ENCODE measurements at regions not wholly inside any gene's neighbourhood (a gene's known extent, or its start where the extent isn't known, plus 50 kb on each side); places are given as distances from the start of the nearest gene placed in this dataset.

- no peak for DNase-seq
Measured at GRCh38 chr18:38466426-38466825, 900.8 kb upstream of the CELF4 start.

GRCh38 chr18:38464024-38464423, 898.4 kb upstream of the CELF4 start:
- DNase-seq: no peak

- no peak for DNase-seq
Measured at GRCh38 chr18:38460657-38461056, 895.1 kb upstream of the CELF4 start.

DNA sequence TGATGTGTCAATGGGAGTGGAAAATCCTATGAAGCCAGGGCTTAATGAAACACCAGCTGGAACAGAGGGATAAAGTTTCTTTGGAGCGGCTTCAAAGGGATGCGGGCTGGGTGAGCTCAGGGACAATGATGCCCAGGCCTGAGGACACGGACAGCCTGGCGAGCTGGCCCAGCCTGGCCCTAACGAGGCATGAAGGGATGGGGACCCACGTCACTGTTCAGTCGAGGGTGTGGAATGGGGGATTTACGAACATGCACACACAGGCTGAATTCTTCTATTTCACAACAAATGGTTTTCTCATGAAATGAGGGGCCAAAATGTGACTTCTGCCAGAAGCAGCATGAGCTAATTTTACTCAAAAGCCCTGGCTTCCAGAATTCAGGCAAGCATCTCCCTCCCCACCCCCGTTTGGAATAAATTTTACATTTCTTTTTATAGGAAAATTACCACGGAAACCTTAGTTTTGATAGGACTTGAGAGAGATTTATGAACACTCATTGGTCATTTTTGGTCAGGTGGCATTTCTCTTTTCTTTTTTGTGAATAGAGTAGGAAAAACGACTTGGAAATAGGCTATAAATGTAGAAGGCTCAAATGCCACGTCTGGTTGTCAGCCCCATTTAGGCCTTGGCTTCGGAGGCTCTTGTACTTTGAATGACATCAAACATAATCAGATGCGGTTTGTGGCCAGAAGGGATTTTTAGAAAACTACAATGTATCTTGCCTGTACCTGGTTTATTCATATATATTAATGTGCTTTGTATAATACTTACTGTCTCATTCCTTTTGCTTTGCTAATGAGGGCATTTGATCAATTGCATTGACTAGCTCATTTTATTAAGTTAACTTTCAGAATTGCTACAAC, 893.8 kb upstream of the CELF4 start:
- no peak for DNase-seq

DNA sequence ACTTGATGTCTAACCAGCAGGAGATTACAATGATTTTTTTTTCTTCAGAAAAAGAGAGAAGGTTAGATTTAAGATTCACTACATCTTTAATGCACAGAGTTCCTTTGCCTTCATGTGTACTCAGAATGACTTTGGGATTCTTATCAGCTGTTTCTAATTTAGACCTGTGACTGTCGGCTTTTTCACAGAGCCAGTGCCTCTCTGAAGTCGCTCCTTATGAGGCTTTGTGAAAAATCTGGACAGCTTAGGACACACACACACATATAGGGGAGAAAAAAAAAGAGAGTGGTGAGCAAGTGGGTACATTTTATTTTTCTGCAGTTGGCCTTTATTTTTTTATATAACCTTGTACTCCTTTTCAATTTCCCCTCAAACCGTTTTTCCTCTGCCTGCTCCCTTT, 893.1 kb upstream of the CELF4 start:
- DNase-seq: no peak

GRCh38 chr18:38456253-38456652, 890.7 kb upstream of the CELF4 start:
- DNase-seq: peak; percentile 3

GRCh38 chr18:38454764-38455469, 889.3 kb upstream of the CELF4 start:
- no peak for DNase-seq

GRCh38 chr18:38453880-38454279, 888.3 kb upstream of the CELF4 start:
- no peak for DNase-seq

GRCh38 chr18:38450876-38451275, 885.3 kb upstream of the CELF4 start:
- no peak for DNase-seq

GRCh38 chr18:38445804-38446145, 880.2 kb upstream of the CELF4 start:
- DNase-seq: no peak

DNA sequence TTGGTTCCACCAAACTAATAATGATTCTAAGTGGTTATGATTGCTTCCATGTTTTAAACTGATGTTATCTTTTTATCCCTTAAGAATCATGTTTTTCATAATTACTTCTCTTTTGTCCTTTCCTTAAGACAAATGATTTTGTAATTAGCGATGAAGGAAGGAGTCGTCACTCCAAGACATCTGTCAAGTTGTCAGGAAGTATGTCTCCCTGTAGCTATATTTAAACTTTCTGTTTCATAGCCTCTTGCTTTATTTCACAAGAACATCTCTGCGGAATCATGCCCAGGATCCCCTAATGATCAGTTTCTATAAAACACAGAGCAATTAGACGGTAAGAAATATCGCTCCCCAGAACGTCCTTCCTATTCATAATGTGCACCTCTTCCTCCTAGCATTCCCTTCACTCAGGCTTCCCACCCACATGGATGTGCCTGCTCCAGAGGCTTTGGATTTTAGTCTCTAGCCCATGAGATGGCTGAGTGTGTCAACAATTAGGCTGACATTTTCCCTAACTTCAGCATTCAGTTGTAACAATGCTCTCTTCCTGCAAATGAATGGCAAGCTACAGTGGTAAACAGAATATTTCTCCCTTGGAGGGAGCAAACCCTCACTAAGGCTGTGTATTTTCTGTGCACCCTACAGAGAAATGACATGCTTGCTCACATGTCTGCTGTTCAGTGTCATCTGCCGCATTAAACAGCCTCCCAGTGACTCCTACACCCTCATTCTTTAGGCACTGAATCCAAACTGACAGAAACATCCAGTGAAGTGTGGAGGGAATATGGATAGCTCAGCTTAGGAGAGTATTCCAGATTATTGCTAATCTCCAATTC, 879.6 kb upstream of the CELF4 start:
- no peak for DNase-seq

DNA sequence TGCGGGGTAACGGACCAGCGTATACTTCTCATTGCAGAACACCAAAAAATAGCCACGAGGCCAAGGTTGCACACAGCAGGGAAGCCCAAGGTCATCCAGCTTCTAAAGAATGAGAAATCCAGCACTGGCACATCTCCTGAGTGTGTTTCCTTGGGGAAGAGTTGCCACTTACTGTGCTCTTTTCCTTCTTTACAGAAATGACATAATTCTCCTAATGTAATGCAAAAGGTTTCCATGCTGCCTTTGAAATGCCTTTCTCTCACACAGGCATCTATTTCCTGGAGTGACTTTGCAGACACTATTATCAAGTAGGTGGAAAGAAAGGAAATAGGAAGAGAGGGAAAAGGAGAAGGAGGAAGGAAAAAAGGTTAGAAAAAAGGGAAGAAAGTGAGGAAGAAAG, 862.1 kb upstream of the CELF4 start:
- DNase-seq: no peak

DNA sequence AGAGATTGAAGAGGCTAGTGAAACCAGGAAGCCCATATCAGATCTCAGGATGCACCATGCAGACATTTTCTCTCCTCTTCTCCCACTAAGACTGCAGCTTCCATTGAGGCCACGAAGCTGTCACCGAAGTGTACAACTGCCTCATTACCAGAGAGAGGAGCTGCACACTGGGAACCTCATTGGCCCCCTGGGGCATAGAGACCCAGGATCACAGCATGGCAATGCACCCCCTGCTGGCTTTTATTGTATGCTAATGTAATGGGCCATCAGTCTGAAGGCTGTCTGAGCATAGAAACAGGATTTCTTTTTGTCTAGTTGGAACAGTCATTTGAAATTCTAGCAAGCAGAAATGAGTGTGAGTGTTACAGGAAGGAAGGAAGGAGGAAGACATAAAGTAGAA, 861.6 kb upstream of the CELF4 start:
- no peak for DNase-seq

DNA sequence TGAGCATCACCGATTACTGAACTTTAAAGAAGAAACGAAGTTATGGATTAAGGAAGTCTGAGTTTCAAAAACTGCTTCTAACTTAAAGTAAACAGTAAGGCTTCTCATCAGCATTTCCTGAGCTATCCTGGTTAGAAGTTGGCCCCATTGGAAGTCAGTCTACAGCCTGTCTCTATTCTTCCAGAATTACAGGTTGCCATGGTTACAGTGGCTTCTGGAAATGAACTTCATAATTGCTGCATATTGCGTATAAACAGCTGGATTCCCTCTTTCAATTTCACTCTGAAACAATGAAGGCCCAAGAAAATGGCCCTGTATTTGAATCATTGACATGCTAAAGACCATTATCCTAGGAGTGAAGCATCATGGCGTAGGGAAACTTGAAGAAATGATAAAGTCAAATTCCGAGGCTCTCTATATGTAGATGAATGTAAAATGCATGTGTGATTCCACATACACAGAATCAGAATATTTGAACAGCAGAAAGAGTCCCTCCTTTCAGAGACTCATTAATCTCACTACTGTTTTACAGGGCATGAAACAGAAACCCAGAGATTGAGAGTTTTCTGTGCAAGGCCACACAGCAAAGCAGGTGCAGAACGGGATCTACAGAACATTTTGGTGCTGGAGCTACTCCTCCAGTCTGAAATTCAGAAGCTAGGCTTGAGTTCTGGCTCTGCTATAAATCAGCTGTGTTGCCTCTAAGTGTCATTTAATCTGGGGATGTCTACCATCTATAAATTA, 856.4 kb upstream of the CELF4 start:
- DNase-seq: no peak

DNA sequence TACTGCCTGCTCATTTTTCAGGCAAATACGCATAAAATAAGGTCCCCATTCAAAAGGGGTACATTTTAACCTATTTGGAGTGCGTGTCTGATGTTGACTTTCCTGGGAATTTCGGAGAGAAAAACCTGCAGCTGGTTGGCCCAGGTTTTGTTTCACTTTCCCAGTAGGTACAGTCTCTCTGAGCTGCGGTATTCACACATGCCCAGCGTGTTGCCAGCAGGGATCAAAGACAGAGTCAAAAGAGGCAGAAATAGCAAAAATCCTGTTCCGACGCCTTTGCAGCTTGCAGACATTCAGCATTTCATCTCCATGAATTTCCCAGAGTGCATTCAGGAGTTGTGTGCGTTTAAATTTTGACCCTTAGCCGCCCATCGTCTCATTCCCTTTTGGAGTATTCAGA, 855.4 kb upstream of the CELF4 start:
- DNase-seq: no peak

GRCh38 chr18:38420611-38421010, 855.0 kb upstream of the CELF4 start:
- DNase-seq: no peak

DNA sequence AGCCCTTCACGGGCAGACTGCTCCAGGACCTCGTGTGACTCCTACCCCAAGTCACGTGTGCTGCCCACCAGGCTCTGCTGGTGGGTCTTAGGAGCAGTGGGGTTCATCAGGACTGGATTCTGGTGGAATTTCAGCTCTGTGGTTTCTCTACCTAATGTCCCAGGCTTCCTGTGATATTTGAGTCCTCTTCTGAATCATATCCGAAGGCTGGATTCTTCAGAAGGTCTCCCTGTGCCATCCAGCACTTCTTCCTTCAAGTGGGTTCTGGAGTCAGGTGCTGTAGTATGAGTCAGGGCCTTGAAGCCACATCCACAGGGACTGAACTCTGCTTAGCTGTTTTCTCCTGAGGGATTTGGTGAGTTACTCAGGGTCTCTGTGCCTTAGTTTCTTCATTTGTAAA, 850.2 kb upstream of the CELF4 start:
- no peak for DNase-seq

DNA sequence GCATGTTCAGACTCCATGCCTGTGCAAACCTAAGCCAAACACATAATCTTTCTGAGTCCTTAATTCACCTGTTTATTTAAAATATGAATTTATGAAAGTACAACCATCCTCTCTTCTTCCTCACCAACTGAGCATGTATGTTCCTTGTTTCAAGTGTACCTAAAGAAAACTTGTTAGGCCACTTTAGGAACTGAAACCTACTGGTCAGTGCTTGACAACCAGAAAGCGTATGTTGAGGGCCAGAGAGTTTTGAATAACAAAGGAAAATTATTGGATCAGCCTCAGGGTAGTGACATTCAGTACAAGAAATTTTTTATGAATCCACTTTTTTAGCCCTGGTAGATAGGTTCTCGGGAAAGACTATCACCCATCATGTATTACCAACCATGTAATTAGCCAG, 847.6 kb upstream of the CELF4 start:
- DNase-seq: no peak

- DNase-seq: no peak
Measured at GRCh38 chr18:38406607-38407006, 841.0 kb upstream of the CELF4 start.

DNA sequence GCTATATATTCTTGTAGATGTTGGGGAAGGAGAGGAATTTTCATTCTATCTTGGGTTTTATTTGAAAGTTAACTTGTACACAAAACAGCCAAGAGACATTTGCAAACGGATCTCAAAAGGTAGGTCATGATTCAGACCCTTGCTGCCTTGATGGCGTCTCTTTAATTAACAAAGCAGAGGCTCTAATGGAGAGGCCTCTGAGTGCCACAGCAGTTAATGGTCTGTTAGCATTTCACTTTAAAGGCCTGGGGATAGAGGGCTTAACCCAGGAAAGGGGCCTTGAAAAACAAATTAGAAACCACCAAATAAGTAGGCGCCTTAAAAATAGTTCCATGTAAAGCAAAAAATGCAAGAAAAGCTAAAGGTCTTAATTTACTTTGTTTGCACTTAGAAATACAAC, 836.9 kb upstream of the CELF4 start:
- DNase-seq: no peak

DNA sequence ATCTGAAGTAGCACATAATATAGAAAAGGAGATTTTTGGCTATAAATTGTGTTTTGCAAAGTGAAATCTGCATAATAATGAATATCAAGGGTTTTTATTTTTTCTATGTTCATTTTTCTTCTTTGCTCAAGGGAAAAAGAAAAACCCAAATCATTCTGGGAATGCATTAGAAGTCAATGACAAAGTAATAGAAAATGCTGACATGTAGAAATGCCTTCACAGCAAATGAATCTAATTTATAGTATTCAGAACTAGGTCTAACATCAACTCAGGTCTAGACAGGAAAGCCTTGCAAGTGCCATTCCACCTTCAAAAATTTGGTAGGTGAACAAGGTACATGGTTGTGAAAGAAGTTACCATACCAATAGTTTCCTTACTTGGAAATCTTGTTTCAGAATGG, 831.5 kb upstream of the CELF4 start:
- DNase-seq: no peak

DNA sequence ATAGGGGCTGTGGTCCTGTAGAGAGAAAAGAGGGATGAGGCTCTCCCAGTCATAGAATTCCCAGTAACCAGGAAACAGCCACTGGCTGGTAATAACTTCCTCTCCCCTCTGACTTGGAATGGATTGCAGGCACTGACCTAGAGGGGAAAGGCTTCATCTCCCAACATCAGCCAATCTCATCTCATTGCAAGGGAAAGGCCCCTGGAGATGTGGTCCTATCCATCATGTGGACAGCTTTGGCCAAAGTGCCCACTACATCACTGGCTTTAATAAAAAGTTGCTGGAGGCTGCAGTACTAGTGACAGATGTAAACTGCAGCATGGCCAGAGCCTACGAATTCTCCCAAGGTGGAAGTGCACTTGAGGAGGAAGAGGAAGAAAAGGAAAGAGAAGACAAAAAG, 820.5 kb upstream of the CELF4 start:
- no peak for DNase-seq

Data from CD4-positive, alpha-beta T cell treated with Interleukin-17A for 4 hours (primary cell).